ENCODE measurements at regions not wholly inside any gene's neighbourhood (a gene's known extent, or its start where the extent isn't known, plus 50 kb on each side); places are given as distances from the start of the nearest gene placed in this dataset.

DNA sequence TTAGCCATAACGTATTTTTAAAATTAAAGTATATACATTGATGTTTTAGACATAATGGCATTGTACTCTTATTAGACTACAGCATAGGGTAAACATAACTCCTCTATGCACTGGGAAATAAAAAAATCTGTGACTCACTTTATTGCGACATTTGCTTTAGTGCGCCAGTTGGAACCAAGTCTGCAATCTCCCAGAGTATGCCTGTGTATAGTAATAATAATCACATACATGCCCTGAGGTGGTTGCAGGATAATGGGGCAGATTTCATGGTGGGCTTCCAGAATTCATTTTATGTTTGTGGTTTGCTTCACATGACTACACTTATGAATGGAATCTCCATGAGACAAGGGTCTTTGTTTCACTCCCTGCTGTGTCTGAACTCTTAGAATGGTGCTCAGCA lies 66.9 kb upstream of the N4BP1 start:
- TF ChIP-seq, protein P1, sequence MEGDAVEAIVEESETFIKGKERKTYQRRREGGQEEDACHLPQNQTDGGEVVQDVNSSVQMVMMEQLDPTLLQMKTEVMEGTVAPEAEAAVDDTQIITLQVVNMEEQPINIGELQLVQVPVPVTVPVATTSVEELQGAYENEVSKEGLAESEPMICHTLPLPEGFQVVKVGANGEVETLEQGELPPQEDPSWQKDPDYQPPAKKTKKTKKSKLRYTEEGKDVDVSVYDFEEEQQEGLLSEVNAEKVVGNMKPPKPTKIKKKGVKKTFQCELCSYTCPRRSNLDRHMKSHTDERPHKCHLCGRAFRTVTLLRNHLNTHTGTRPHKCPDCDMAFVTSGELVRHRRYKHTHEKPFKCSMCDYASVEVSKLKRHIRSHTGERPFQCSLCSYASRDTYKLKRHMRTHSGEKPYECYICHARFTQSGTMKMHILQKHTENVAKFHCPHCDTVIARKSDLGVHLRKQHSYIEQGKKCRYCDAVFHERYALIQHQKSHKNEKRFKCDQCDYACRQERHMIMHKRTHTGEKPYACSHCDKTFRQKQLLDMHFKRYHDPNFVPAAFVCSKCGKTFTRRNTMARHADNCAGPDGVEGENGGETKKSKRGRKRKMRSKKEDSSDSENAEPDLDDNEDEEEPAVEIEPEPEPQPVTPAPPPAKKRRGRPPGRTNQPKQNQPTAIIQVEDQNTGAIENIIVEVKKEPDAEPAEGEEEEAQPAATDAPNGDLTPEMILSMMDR (IDR thresholded peaks at IDR 0.05): no peak
- TF ChIP-seq POLR2AphosphoS5 (IDR thresholded peaks at IDR 0.05): no peak
- TF ChIP-seq POLR2A (IDR thresholded peaks at IDR 0.05): no peak
- TF ChIP-seq EP300 (IDR thresholded peaks at IDR 0.05): no peak
